GM12873 (cell line): ENCODE measurements at regions not wholly inside any gene's neighbourhood (a gene's known extent, or its start where the extent isn't known, plus 50 kb on each side); places are given as distances from the start of the nearest gene placed in this dataset.

Experiments
- CTCF ChIP-seq: IDR thresholded peaks from 2 replicates; pipeline ENCODE4 v1.5.1; 2012; ENCODE audit warnings: low read depth, mild to moderate bottlenecking, moderate library complexity, low read length, control low read depth; ENCODE audit not compliant: insufficient read depth; ENCODE audit errors: missing control alignments

- no peak for TF ChIP-seq CTCF
Measured at GRCh38 chr1:98296681-98297080, 364.8 kb upstream of the SNX7 start.

GRCh38 chr1:98294127-98294526 lies 367.4 kb upstream of the SNX7 start:
- TF ChIP-seq CTCF = no peak

GRCh38 chr1:98292994-98293393 lies 368.5 kb upstream of the SNX7 start:
- no peak for TF ChIP-seq CTCF

GRCh38 chr1:98289311-98289710 lies 368.5 kb upstream of the DPYD start:
- no peak for TF ChIP-seq CTCF

GRCh38 chr1:98288494-98288893 lies 367.7 kb upstream of the DPYD start:
- no peak for TF ChIP-seq CTCF

- TF ChIP-seq CTCF = no peak
Measured at GRCh38 chr1:98287626-98288025, 366.8 kb upstream of the DPYD start.

DNA sequence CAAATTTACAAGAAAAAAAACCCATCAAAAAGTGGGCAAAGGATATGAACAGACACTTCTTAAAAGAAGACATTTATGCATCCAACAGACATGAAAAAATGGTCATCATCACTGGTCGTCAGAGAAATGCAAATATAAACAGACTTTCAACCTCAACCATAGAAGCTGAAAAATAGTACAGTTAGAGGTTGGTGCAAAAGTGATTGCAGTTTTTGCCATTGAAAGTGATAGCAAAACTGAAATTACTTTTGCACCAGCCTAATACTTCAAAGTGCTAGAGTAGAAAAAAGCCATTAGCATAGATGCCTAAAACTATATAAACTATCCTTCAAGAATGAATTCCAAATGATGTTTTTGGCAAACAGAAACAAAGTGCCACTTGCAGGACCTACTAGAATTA lies 365.8 kb upstream of the DPYD start:
- no peak for TF ChIP-seq CTCF
